ENCODE measurements at regions not wholly inside any gene's neighbourhood (a gene's known extent, or its start where the extent isn't known, plus 50 kb on each side); places are given as distances from the start of the nearest gene placed in this dataset.
A peak's percentile ranks its signal among the peaks of the same experiment; 100 is the strongest.

DNA sequence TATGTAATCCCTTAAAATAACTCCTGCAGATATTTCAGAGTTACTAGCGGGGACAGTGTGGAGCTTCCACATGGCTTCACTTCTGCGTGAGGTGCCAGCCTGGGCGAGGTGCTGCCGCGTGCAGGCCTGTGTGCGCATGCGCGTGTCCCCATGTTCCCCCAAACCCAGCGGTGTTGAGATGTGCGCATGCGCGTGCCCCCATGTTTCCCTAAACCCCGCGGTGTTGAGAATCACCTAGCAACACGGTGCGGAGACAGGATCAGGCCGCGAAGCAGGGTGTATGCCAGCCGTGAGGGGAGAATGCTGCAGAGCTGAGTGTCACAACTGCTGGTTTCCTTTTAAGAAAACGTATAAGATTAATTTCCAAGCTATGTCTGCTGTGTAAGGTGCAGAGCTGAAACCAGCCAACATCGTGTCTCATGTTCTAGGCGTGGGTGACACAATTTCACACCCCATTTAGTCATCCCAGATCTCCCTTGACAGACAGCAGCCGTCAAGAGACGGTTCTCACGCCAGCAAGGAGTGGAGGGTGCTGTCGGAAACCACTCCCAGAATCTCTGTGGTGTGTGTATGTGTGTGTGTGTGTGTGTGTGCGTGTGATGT is 71.9 kb upstream of the ADARB2 start:
- no peaks in the 10 kb centered on the region for H3K36me3 ChIP-seq (ENCODE audit: low read depth)
- H3K9me3 ChIP-seq (ENCODE audit: severe bottlenecking), result no peaks in the 10 kb centered on the region
- TF ChIP-seq, protein P1, sequence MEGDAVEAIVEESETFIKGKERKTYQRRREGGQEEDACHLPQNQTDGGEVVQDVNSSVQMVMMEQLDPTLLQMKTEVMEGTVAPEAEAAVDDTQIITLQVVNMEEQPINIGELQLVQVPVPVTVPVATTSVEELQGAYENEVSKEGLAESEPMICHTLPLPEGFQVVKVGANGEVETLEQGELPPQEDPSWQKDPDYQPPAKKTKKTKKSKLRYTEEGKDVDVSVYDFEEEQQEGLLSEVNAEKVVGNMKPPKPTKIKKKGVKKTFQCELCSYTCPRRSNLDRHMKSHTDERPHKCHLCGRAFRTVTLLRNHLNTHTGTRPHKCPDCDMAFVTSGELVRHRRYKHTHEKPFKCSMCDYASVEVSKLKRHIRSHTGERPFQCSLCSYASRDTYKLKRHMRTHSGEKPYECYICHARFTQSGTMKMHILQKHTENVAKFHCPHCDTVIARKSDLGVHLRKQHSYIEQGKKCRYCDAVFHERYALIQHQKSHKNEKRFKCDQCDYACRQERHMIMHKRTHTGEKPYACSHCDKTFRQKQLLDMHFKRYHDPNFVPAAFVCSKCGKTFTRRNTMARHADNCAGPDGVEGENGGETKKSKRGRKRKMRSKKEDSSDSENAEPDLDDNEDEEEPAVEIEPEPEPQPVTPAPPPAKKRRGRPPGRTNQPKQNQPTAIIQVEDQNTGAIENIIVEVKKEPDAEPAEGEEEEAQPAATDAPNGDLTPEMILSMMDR (IDR thresholded peaks at IDR 0.05; ENCODE audit: poor library complexity, severe bottlenecking), result no peak
- no peak overlapping the region for H3K4me3 ChIP-seq (ENCODE audit: severe bottlenecking)
- DNase-seq (ENCODE audit: low spot score), result no peak
- no peaks in the 10 kb centered on the region for H3K27me3 ChIP-seq (ENCODE audit: insufficient read depth, poor library complexity, severe bottlenecking)
- peak; percentile 38; the same call in 2 of the 3 replicates for ATAC-seq (ENCODE audit: low read depth)
- no peak overlapping the region for H3K27ac ChIP-seq (ENCODE audit: poor library complexity, severe bottlenecking)
- no peaks in the 10 kb centered on the region for H3K4me1 ChIP-seq (ENCODE audit: insufficient read depth, poor library complexity, severe bottlenecking)

DNA sequence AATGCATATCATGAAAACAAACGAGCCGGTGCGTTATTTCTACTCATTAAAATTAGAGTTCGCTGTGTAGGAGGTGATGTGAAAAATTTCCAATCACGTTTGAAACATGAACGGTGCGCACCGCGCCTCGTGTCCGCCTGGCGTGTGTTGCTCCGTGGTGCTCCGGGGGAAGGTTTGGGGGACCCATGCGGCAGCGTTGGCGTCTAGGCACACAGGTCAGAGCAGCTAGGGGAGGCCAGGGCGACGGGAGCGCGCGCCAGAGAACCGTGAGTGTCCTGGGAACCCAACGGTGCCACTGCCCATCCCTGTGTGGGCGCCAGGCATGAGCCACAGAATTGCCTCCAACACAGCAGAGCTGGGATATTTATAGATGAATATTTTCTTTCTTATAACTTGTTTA is 70.6 kb upstream of the ADARB2 start:
- H3K9me3 ChIP-seq (ENCODE audit: severe bottlenecking), result no peaks in the 10 kb centered on the region

DNA sequence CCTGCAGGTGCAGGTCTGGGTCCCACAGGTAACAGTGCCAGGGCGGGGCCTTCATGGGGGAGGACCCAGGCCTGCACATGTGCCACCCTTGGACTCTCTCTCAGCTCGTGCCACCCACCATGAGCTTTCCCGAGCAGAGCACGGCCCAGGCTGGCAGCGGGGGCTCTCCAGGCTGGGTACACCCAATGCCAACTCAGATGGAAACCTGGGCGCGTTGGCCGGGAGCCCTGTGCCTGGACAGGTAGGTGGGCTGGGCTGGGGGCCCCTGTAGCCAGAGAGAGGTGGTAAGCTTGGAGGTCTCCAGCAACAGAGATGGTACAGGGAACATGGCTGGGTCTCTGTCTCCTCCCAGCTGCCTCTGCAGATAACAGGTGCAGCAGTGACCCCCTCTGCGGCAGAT is 69.9 kb upstream of the ADARB2 start:
- ATAC-seq (ENCODE audit: low read depth) (no peak), DNase-seq (ENCODE audit: low spot score) (no peak)
- no peaks in the 10 kb centered on the region for H3K4me1 ChIP-seq (ENCODE audit: insufficient read depth, poor library complexity, severe bottlenecking)
- H3K27ac ChIP-seq (ENCODE audit: poor library complexity, severe bottlenecking), result no peak overlapping the region
- TF ChIP-seq, protein P1 (IDR thresholded peaks at IDR 0.05; ENCODE audit: poor library complexity, severe bottlenecking), result no peak
- H3K27me3 ChIP-seq (ENCODE audit: insufficient read depth, poor library complexity, severe bottlenecking), result no peaks in the 10 kb centered on the region
- no peaks in the 10 kb centered on the region for H3K36me3 ChIP-seq (ENCODE audit: low read depth)
- H3K4me3 ChIP-seq (ENCODE audit: severe bottlenecking), result no peak overlapping the region
- H3K9me3 ChIP-seq (ENCODE audit: severe bottlenecking), result no peaks in the 10 kb centered on the region

More for the DNA sequence above, 70.6 kb upstream of the ADARB2 start:
- Histone ChIP-seq H3K27ac (ENCODE audit: poor library complexity, severe bottlenecking) (no peak overlapping the region), H3K4me1 (ENCODE audit: insufficient read depth, poor library complexity, severe bottlenecking) (no peaks in the 10 kb centered on the region), H3K27me3 (ENCODE audit: insufficient read depth, poor library complexity, severe bottlenecking) (no peaks in the 10 kb centered on the region), H3K36me3 (ENCODE audit: low read depth) (no peaks in the 10 kb centered on the region), H3K4me3 (ENCODE audit: severe bottlenecking) (no peak overlapping the region)
- TF ChIP-seq, protein P1 (IDR thresholded peaks at IDR 0.05; ENCODE audit: poor library complexity, severe bottlenecking), result no peak
- ATAC-seq (ENCODE audit: low read depth), result no peak
- DNase-seq (ENCODE audit: low spot score), result no peak

DNA sequence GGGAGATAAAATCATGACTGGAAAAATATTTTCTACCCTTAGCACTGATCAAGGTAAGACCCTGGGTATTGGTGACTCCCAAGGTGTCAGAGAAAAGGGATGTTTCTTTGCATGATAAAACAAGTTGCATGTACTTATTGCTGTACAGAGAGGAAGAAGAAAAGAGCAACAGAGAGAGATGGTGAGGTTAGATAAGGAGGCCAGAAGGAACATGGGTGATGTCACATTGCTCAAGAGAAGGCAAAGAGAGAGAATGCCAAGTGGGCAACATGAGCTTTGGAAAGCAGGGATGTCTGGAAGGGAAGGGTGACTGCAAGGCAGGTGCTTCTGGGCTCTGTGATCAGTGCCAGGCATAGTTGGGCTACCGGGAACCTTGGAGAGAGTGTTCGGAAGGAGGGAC is 65.1 kb upstream of the ADARB2 start:
- H3K27ac ChIP-seq (ENCODE audit: poor library complexity, severe bottlenecking), result no peak overlapping the region
- no peak for DNase-seq (ENCODE audit: low spot score)
- H3K4me1 ChIP-seq (ENCODE audit: insufficient read depth, poor library complexity, severe bottlenecking), result no peaks in the 10 kb centered on the region
- H3K4me3 ChIP-seq (ENCODE audit: severe bottlenecking), result no peak overlapping the region
- TF ChIP-seq, protein P1 (IDR thresholded peaks at IDR 0.05; ENCODE audit: poor library complexity, severe bottlenecking), result no peak
- peaks cover 2% of the 10 kb centered on the region for H3K9me3 ChIP-seq (ENCODE audit: severe bottlenecking)
- no peak for ATAC-seq (ENCODE audit: low read depth)
- H3K36me3 ChIP-seq (ENCODE audit: low read depth), result no peaks in the 10 kb centered on the region
- no peaks in the 10 kb centered on the region for H3K27me3 ChIP-seq (ENCODE audit: insufficient read depth, poor library complexity, severe bottlenecking)

DNA sequence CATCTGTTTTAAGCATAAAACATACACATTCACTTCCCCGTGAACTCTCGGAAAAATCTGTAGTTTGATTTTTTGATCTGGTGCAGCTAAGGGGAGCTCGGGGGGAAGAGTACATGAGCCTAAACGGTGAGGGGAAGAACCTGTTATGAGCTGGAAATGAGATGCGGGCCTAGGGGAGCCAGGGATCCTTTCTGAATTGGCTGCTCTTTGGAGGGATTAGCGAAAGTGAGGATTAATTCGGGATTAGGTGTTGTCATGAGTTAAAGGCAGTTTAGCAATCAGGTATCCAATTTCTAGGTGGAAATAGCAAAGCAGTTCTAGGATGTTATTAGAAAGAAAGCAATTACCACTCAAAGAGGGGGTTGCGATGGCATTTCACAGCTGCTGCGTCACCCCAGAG is 51.1 kb upstream of the ADARB2 start:
- Histone ChIP-seq H3K4me3 (ENCODE audit: severe bottlenecking) (no peak overlapping the region), H3K36me3 (ENCODE audit: low read depth) (no peaks in the 10 kb centered on the region), H3K27me3 (ENCODE audit: insufficient read depth, poor library complexity, severe bottlenecking) (peaks cover 3% of the 10 kb centered on the region), H3K4me1 (ENCODE audit: insufficient read depth, poor library complexity, severe bottlenecking) (no peaks in the 10 kb centered on the region), H3K27ac (ENCODE audit: poor library complexity, severe bottlenecking) (no peak overlapping the region), H3K9me3 (ENCODE audit: severe bottlenecking) (no peaks in the 10 kb centered on the region)
- TF ChIP-seq, protein P1 (IDR thresholded peaks at IDR 0.05; ENCODE audit: poor library complexity, severe bottlenecking), result no peak
- DNase-seq (ENCODE audit: low spot score), result no peak
- ATAC-seq (ENCODE audit: low read depth), result no peak

Measured in RWPE2 (cell line).